ENCODE measurements at regions not wholly inside any gene's neighbourhood (a gene's known extent, or its start where the extent isn't known, plus 50 kb on each side); places are given as distances from the start of the nearest gene placed in this dataset.

GRCh38 chr12:115097416-115097815 is 413.4 kb upstream of the TBX3 start:
- Histone ChIP-seq H3K4me2 (ENCODE audit: low read length) (no peak overlapping the region), H4K20me1 (ENCODE audit: insufficient read depth) (no peaks in the 10 kb centered on the region), H3K79me2 (replicated peaks; ENCODE audit: insufficient read depth, low read length) (no peaks in the 10 kb centered on the region), H3F3A (ENCODE audit: insufficient read depth, low read length, poor library complexity, severe bottlenecking) (no peaks in the 10 kb centered on the region), H3K9me2 (ENCODE audit: insufficient read depth, low read length) (no peaks in the 10 kb centered on the region), H3K36me3 (ENCODE audit: insufficient read depth, low read length) (no peaks in the 10 kb centered on the region), H3K9ac (ENCODE audit: low read length) (no peak overlapping the region), H3K9me3 (ENCODE audit: low read length) (no peaks in the 10 kb centered on the region), H3K4me3 (ENCODE audit: low read length) (no peak overlapping the region), H3K27ac (ENCODE audit: low read length) (no peak overlapping the region), H2AFZ (ENCODE audit: low read depth, low read length) (no peak overlapping the region), H3K27me3 (ENCODE audit: insufficient read depth, low read depth, low read length) (no peaks in the 10 kb centered on the region)
- TF ChIP-seq EZH2 (IDR thresholded peaks at IDR 0.05; ENCODE audit: borderline replicate concordance, insufficient read depth, low read length, poor library complexity, severe bottlenecking) (no peak), POLR2AphosphoS5 (IDR thresholded peaks at IDR 0.05) (no peak), EP300 (conservative IDR thresholded peaks at IDR 0.05; ENCODE audit: poor library complexity, severe bottlenecking) (no peak), TAF1 (IDR thresholded peaks at IDR 0.05; ENCODE audit: low read depth) (no peak), RAD21 (conservative IDR thresholded peaks at IDR 0.05) (no peak), MXI1 (conservative IDR thresholded peaks at IDR 0.05; ENCODE audit: poor library complexity, severe bottlenecking) (no peak), SMC3 (conservative IDR thresholded peaks at IDR 0.05; ENCODE audit: poor library complexity) (no peak), CTCF (IDR thresholded peaks at IDR 0.05; ENCODE audit: poor library complexity, severe bottlenecking) (no peak)
- TF ChIP-seq, protein P1, sequence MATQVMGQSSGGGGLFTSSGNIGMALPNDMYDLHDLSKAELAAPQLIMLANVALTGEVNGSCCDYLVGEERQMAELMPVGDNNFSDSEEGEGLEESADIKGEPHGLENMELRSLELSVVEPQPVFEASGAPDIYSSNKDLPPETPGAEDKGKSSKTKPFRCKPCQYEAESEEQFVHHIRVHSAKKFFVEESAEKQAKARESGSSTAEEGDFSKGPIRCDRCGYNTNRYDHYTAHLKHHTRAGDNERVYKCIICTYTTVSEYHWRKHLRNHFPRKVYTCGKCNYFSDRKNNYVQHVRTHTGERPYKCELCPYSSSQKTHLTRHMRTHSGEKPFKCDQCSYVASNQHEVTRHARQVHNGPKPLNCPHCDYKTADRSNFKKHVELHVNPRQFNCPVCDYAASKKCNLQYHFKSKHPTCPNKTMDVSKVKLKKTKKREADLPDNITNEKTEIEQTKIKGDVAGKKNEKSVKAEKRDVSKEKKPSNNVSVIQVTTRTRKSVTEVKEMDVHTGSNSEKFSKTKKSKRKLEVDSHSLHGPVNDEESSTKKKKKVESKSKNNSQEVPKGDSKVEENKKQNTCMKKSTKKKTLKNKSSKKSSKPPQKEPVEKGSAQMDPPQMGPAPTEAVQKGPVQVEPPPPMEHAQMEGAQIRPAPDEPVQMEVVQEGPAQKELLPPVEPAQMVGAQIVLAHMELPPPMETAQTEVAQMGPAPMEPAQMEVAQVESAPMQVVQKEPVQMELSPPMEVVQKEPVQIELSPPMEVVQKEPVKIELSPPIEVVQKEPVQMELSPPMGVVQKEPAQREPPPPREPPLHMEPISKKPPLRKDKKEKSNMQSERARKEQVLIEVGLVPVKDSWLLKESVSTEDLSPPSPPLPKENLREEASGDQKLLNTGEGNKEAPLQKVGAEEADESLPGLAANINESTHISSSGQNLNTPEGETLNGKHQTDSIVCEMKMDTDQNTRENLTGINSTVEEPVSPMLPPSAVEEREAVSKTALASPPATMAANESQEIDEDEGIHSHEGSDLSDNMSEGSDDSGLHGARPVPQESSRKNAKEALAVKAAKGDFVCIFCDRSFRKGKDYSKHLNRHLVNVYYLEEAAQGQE (IDR thresholded peaks at IDR 0.05; ENCODE audit: borderline replicate concordance): no peak

DNA sequence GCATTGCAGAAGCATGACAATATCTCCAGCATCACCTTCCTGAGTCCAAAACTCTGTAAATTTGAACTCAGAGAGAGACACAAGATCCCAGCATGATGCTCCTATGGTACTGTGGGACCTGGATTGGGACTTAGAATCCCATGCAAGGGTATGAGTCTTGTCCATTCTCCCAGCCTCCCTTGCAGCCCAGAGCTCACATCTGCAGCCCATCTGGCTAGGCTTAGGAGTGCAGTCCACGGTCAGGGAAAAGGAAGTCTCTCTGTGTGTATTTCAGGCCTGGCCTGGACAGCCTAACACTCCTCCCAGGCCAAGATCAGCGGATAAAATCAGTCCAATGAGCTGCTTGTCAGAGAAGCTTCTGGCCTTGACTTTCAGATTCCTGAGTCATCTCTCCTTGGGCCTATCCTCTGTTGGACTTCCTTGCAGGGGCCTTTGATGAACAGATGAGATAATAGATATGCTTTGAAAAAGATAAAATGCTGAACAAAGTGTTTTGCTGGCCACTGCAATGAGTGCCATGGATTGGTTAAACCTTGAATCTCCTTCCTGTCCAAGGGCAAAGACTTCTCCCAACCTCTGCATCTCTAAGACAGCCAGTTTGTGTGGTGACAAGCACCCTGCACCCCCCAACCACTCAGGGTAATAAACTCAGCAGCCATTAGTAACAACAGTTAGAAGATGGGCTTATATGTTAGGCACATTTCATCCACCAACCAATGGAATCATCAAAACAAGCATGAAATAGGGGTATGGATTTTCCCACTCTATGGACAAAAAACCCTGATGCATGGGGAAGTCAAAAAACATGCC is 412.8 kb upstream of the TBX3 start:
- no peak overlapping the region for H3K4me3 ChIP-seq (ENCODE audit: low read length)
- no peaks in the 10 kb centered on the region for H3F3A ChIP-seq (ENCODE audit: insufficient read depth, low read length, poor library complexity, severe bottlenecking)
- TF ChIP-seq, protein P1 (IDR thresholded peaks at IDR 0.05; ENCODE audit: borderline replicate concordance): no peak
- TF ChIP-seq EP300 (conservative IDR thresholded peaks at IDR 0.05; ENCODE audit: poor library complexity, severe bottlenecking) (no peak), EZH2 (IDR thresholded peaks at IDR 0.05; ENCODE audit: borderline replicate concordance, insufficient read depth, low read length, poor library complexity, severe bottlenecking) (no peak), SMC3 (conservative IDR thresholded peaks at IDR 0.05; ENCODE audit: poor library complexity) (no peak), POLR2AphosphoS5 (IDR thresholded peaks at IDR 0.05) (no peak), MXI1 (conservative IDR thresholded peaks at IDR 0.05; ENCODE audit: poor library complexity, severe bottlenecking) (no peak), CTCF (IDR thresholded peaks at IDR 0.05; ENCODE audit: poor library complexity, severe bottlenecking) (no peak), TAF1 (IDR thresholded peaks at IDR 0.05; ENCODE audit: low read depth) (no peak), RAD21 (conservative IDR thresholded peaks at IDR 0.05) (no peak)
- H3K79me2 ChIP-seq (replicated peaks; ENCODE audit: insufficient read depth, low read length): no peaks in the 10 kb centered on the region
- no peak overlapping the region for H2AFZ ChIP-seq (ENCODE audit: low read depth, low read length)
- H4K20me1 ChIP-seq (ENCODE audit: insufficient read depth): no peaks in the 10 kb centered on the region
- H3K27ac ChIP-seq (ENCODE audit: low read length): no peak overlapping the region
- H3K36me3 ChIP-seq (ENCODE audit: insufficient read depth, low read length): no peaks in the 10 kb centered on the region
- no peaks in the 10 kb centered on the region for H3K9me3 ChIP-seq (ENCODE audit: low read length)
- no peak overlapping the region for H3K4me2 ChIP-seq (ENCODE audit: low read length)
- H3K27me3 ChIP-seq (ENCODE audit: insufficient read depth, low read depth, low read length): no peaks in the 10 kb centered on the region
- H3K9ac ChIP-seq (ENCODE audit: low read length): no peak overlapping the region
- H3K9me2 ChIP-seq (ENCODE audit: insufficient read depth, low read length): no peaks in the 10 kb centered on the region
